HCT116 (cell line): ENCODE measurements at regions not wholly inside any gene's neighbourhood (a gene's known extent, or its start where the extent isn't known, plus 50 kb on each side); places are given as distances from the start of the nearest gene placed in this dataset.

Experiments used
- ATAC-seq: fragments of 200-7000 bp; cut with Tn5 transposase; 2 replicates; pipeline ENCODE4 v1.9.1; 2020; ENCODE audit warnings: mild to moderate bottlenecking, moderate library complexity
- BruUV-seq: library from RNA; stranded (reverse); fragments of 400-500 nt; replicated peaks from 2 replicates; lab custom pipeline; 2021; lab: Mats Ljungman, UMichigan
- CTCF ChIA-PET: fragments of 300-600 bp; sonication (Branson Sonifier 250); formaldehyde crosslinking; loops from one replicate; lab custom pipeline; 2021; ENCODE audit warnings: antibody characterized with exemption; lab: Charles Lee
- POLR2A ChIA-PET: fragments of 300-600, 350-600 bp; sonication (Branson Sonifier 250); formaldehyde crosslinking; loops from one replicate; lab custom pipeline; 2021; ENCODE audit warnings: antibody characterized with exemption; lab: Charles Lee
- RAD21 ChIA-PET, 2 experiments: fragments of 300-600 bp; sonication (Branson Sonifier 250); formaldehyde crosslinking; loops; one replicate each; lab custom pipeline; 2023; ENCODE audit warnings: low total read pairs in 2 of 2; ENCODE audit not compliant: uncharacterized antibody in 2 of 2, unreplicated experiment in 2 of 2, low non-redundant PET in 1 of 2; lab: Charles Lee
- DNase-seq: peaks from one replicate; pipeline ENCODE4 v3.0.0-alpha.2; 2010; ENCODE audit warnings: low read depth, low spot score
- H2AFZ ChIP-seq: fragments of 200-600 bp; shearing (Covaris generic), sonication (generic); 2 replicates; pipeline ENCODE4 v1.6.1; 2017; ENCODE audit warnings: low read depth, mixed run types, mixed read lengths, antibody characterized with exemption, low read length; ENCODE audit not compliant: poor library complexity, severe bottlenecking
- H3K27ac ChIP-seq: 2 replicates; pipeline ENCODE4 v1.5.1; 2012; ENCODE audit warnings: low read depth, low read length
- H3K27me3 ChIP-seq: fragments of 200-600 bp; sonication (generic); 2 replicates; pipeline ENCODE4 v1.6.1; 2016; ENCODE audit warnings: mixed run types, low read length, mixed read lengths; ENCODE audit not compliant: insufficient read depth
- H3K36me3 ChIP-seq, 2 experiments: fragments of 200-500 bp in 1 of 2; fragments of 200-600 bp in 1 of 2; sonication (Bioruptor generic) in 1 of 2; sonication (generic) in 1 of 2; 2 replicates each; pipeline versions ENCODE4 v1.5.1 to v1.6.1; 2014 to 2016; ENCODE audit warnings: low read length in 2 of 2, inconsistent platforms in 1 of 2, mixed read lengths in 1 of 2, mixed run types in 1 of 2; ENCODE audit not compliant: insufficient read depth in 2 of 2, control insufficient read depth in 1 of 2
- H3K4me1 ChIP-seq, 2 experiments: fragments of 200-600 bp in 1 of 2; sonication (generic) in 1 of 2; 2 replicates each; pipeline versions ENCODE4 v1.5.1 to v1.6.1; 2012 to 2017; ENCODE audit warnings: low read length in 2 of 2, inconsistent platforms in 1 of 2, mild to moderate bottlenecking in 1 of 2, mixed read lengths in 1 of 2, mixed run types in 1 of 2, moderate library complexity in 1 of 2; ENCODE audit not compliant: insufficient read depth in 2 of 2, control insufficient read depth in 1 of 2
- H3K4me2 ChIP-seq: fragments of 200-600 bp; sonication (generic); 2 replicates; pipeline ENCODE4 v1.6.1; 2017; ENCODE audit warnings: mixed run types, low read length, mixed read lengths
- H3K4me3 ChIP-seq, 2 experiments: fragments of 200-600 bp in 1 of 2; sonication (generic) in 1 of 2; replicated peaks in 1 of 2; 2 replicates each; pipeline ENCODE4 v1.5.1; 2011 to 2016; ENCODE audit warnings: low read length in 2 of 2, control low read depth in 1 of 2, low read depth in 1 of 2, mild to moderate bottlenecking in 1 of 2, mixed read lengths in 1 of 2, mixed run types in 1 of 2
- H3K79me2 ChIP-seq: fragments of 200-600 bp; sonication (generic); 2 replicates; pipeline ENCODE4 v1.6.1; 2017; ENCODE audit warnings: mild to moderate bottlenecking, mixed run types, low read length, moderate library complexity, mixed read lengths; ENCODE audit not compliant: insufficient read depth
- H3K9ac ChIP-seq: fragments of 200-600 bp; sonication (generic); 2 replicates; pipeline ENCODE4 v1.6.1; 2016; ENCODE audit warnings: low read length, mixed read lengths
- H3K9me2 ChIP-seq: fragments of 200-600 bp; sonication (generic), shearing (Covaris generic); 2 replicates; pipeline ENCODE4 v1.6.1; 2017; ENCODE audit warnings: mixed run types, mild to moderate bottlenecking, moderate library complexity; ENCODE audit not compliant: insufficient read depth
- H3K9me3 ChIP-seq, 2 experiments: fragments of 200-500 bp in 1 of 2; fragments of 200-600 bp in 1 of 2; sonication (Bioruptor generic) in 1 of 2; sonication (generic) in 1 of 2; 2 replicates each; pipeline ENCODE4 v1.6.1; 2014 to 2017; ENCODE audit warnings: low read length in 2 of 2, mixed read lengths in 2 of 2, inconsistent platforms in 1 of 2, low read depth in 1 of 2, mild to moderate bottlenecking in 1 of 2, mixed run types in 1 of 2, moderate library complexity in 1 of 2; ENCODE audit not compliant: control insufficient read depth in 1 of 2, insufficient read depth in 1 of 2
- H4K20me1 ChIP-seq: fragments of 200-600 bp; sonication (generic), shearing (Covaris generic); 2 replicates; pipeline ENCODE4 v1.6.1; 2017; ENCODE audit warnings: mixed run types, mild to moderate bottlenecking, moderate library complexity; ENCODE audit not compliant: insufficient read depth
- CBX3 ChIP-seq: IDR thresholded peaks from 2 replicates; pipeline ENCODE4 v1.6.1; 2012; ENCODE audit warnings: low read depth
- CEBPB ChIP-seq: IDR thresholded peaks from 2 replicates; pipeline ENCODE4 v1.6.1; 2012; ENCODE audit warnings: low read depth
- EGR1 ChIP-seq: IDR thresholded peaks from 2 replicates; pipeline ENCODE4 v1.6.1; 2012; ENCODE audit warnings: low read depth
- ELF1 ChIP-seq: IDR thresholded peaks from 2 replicates; pipeline ENCODE4 v1.6.1; 2012; ENCODE audit warnings: low read depth, borderline replicate concordance
- EZH2 ChIP-seq: fragments of 200-600 bp; sonication (generic); IDR thresholded peaks from 2 replicates; pipeline ENCODE4 v1.6.1; 2017; ENCODE audit warnings: antibody characterized with exemption, mixed run types
- EZH2phosphoT487 ChIP-seq: fragments of 200-600 bp; IDR thresholded peaks from 2 replicates; pipeline ENCODE4 v1.6.1; 2018; ENCODE audit warnings: antibody characterized with exemption, borderline replicate concordance
- FOSL1 ChIP-seq: IDR thresholded peaks from 2 replicates; pipeline ENCODE4 v1.6.1; 2012; ENCODE audit warnings: low read depth
- JUND ChIP-seq: IDR thresholded peaks from 2 replicates; pipeline ENCODE4 v1.6.1; 2012
- MAX ChIP-seq: IDR thresholded peaks from 2 replicates; pipeline ENCODE4 v1.6.1; 2012
- POLR2A ChIP-seq: IDR thresholded peaks from 2 replicates; pipeline ENCODE4 v1.7.0; 2011; ENCODE audit warnings: borderline replicate concordance; ENCODE audit not compliant: insufficient read depth, insufficient read length; ENCODE audit errors: extremely low read depth
- RAD21 ChIP-seq: IDR thresholded peaks from 2 replicates; pipeline ENCODE4 v1.6.1; 2012; ENCODE audit warnings: low read depth, mild to moderate bottlenecking
- SIN3A ChIP-seq: IDR thresholded peaks from 2 replicates; pipeline ENCODE4 v1.6.1; 2012; ENCODE audit warnings: low read depth
- SP1 ChIP-seq: IDR thresholded peaks from 2 replicates; pipeline ENCODE4 v1.6.1; 2012; ENCODE audit warnings: low read depth
- SRF ChIP-seq: IDR thresholded peaks from 2 replicates; pipeline ENCODE4 v1.6.1; 2012; ENCODE audit warnings: low read depth
- TCF7L2 ChIP-seq: IDR thresholded peaks from 2 replicates; pipeline ENCODE4 v1.7.0; 2011; ENCODE audit warnings: borderline replicate concordance, inconsistent platforms; ENCODE audit not compliant: insufficient read depth, insufficient read length; ENCODE audit errors: extremely low read depth
- ZBTB33 ChIP-seq: IDR thresholded peaks from 2 replicates; pipeline ENCODE4 v1.6.1; 2011; ENCODE audit warnings: mild to moderate bottlenecking, low read length, moderate library complexity; ENCODE audit not compliant: insufficient replicate concordance; ENCODE audit errors: extremely low read depth
- ZFX ChIP-seq: fragments of 450-650 bp; IDR thresholded peaks from 2 replicates; pipeline ENCODE4 v1.6.1; 2017
- ZNF274 ChIP-seq: fragments of 200-500 bp; sonication (Bioruptor generic); IDR thresholded peaks from 2 replicates; pipeline ENCODE4 v1.6.1; 2014; ENCODE audit warnings: mild to moderate bottlenecking, low read depth, low read length, inconsistent platforms
- intact Hi-C: fragments of 100-400 bp; cut with micrococcal nuclease; formaldehyde crosslinking; loops from 2 replicates; pipeline ENCODE4 v1.10.0; 2022
- TF ChIP-seq, protein P1 (sequence below): IDR thresholded peaks from 2 replicates; pipeline ENCODE4 v1.6.1; 2012
- TF ChIP-seq, protein P2 (sequence below), 3 experiments: fragments of 200-600 bp in 1 of 3; sonication (generic) in 1 of 3; IDR thresholded peaks in 2 of 3; conservative IDR thresholded peaks in 1 of 3; 2 replicates each; pipeline ENCODE4 v1.5.1; 2012 to 2017; ENCODE audit warnings: low read depth in 2 of 3, low read length in 2 of 3, antibody characterized with exemption in 1 of 3, borderline replicate concordance in 1 of 3, control low read depth in 1 of 3, mild to moderate bottlenecking in 1 of 3, mixed read lengths in 1 of 3, mixed run types in 1 of 3, moderate library complexity in 1 of 3; ENCODE audit not compliant: insufficient read depth in 1 of 3

DNA sequence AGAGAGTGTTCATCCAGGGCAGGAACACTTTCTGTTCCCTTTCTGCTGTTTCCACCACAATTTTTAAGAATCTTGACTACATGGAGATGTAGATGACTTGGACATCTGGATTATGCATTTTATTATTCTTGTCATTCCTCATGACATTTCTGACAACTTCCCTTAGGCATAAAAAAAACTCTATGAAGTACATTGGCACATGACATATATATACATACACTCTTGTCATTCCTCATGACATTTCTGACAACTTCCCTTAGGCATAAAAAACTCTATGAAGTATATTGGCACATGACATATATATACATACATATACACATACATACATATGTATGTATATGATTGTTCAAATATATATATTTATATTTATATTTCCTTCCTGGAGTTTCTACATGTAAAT, 531.5 kb downstream of the COL12A1 start:
- BruUV-seq: no TSS peak
- no peaks in the 10 kb centered on the region for H3K79me2 ChIP-seq
- CTCF ChIA-PET: no interaction called here
- H3K4me2 ChIP-seq: no peak overlapping the region
- H4K20me1 ChIP-seq: no peaks in the 10 kb centered on the region
- no peaks in the 10 kb centered on the region for H3K36me3 ChIP-seq
- no peak for TF ChIP-seq EZH2
- no peak for TF ChIP-seq ZBTB33
- no peak for TF ChIP-seq TCF7L2
- TF ChIP-seq EZH2phosphoT487: no peak
- TF ChIP-seq POLR2A: no peak
- TF ChIP-seq JUND: no peak
- TF ChIP-seq SIN3A: no peak
- TF ChIP-seq CBX3: no peak
- TF ChIP-seq, protein P1, sequence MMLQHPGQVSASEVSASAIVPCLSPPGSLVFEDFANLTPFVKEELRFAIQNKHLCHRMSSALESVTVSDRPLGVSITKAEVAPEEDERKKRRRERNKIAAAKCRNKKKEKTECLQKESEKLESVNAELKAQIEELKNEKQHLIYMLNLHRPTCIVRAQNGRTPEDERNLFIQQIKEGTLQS: no peak
- no peak for TF ChIP-seq SP1
- TF ChIP-seq, protein P2, sequence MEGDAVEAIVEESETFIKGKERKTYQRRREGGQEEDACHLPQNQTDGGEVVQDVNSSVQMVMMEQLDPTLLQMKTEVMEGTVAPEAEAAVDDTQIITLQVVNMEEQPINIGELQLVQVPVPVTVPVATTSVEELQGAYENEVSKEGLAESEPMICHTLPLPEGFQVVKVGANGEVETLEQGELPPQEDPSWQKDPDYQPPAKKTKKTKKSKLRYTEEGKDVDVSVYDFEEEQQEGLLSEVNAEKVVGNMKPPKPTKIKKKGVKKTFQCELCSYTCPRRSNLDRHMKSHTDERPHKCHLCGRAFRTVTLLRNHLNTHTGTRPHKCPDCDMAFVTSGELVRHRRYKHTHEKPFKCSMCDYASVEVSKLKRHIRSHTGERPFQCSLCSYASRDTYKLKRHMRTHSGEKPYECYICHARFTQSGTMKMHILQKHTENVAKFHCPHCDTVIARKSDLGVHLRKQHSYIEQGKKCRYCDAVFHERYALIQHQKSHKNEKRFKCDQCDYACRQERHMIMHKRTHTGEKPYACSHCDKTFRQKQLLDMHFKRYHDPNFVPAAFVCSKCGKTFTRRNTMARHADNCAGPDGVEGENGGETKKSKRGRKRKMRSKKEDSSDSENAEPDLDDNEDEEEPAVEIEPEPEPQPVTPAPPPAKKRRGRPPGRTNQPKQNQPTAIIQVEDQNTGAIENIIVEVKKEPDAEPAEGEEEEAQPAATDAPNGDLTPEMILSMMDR (IDR thresholded peaks at IDR 0.05 in 2 of 3, conservative IDR thresholded peaks at IDR 0.05 in 1 of 3; ENCODE audit: borderline replicate concordance in 1 of 3, insufficient read depth in 1 of 3, low read depth in 2 of 3, low read length in 2 of 3): no peak
- no peak for TF ChIP-seq MAX
- TF ChIP-seq FOSL1: no peak
- no peak for TF ChIP-seq RAD21
- no peak for TF ChIP-seq EGR1
- TF ChIP-seq ZNF274: no peak
- no peak for TF ChIP-seq CEBPB
- TF ChIP-seq ZFX: no peak
- no peak for TF ChIP-seq SRF
- no peak for TF ChIP-seq ELF1
- TF ChIP-seq, all 23 proteins: peak for 0
- H3K4me3 ChIP-seq: no peak overlapping the region
- H3K9me2 ChIP-seq: no peaks in the 10 kb centered on the region
- RAD21 ChIA-PET: no interaction called here
- H3K27ac ChIP-seq: no peak overlapping the region
- H2AFZ ChIP-seq: no peak overlapping the region
- intact Hi-C loops: no loop called here
- H3K9me3 ChIP-seq: no peaks in the 10 kb centered on the region
- no peaks in the 10 kb centered on the region for H3K27me3 ChIP-seq
- no peak for ATAC-seq
- no peak overlapping the region for H3K9ac ChIP-seq
- H3K4me1 ChIP-seq: no peaks in the 10 kb centered on the region
- POLR2A ChIA-PET: no interaction called here
- DNase-seq: no peak
